Hepatic stellate cell (primary cell): ENCODE measurements at regions not wholly inside any gene's neighbourhood (a gene's known extent, or its start where the extent isn't known, plus 50 kb on each side); places are given as distances from the start of the nearest gene placed in this dataset.

Source experiments
- DNase-seq: peaks from one replicate; pipeline ENCODE4 v3.0.0; 2011; ENCODE audit warnings: low spot score

DNA sequence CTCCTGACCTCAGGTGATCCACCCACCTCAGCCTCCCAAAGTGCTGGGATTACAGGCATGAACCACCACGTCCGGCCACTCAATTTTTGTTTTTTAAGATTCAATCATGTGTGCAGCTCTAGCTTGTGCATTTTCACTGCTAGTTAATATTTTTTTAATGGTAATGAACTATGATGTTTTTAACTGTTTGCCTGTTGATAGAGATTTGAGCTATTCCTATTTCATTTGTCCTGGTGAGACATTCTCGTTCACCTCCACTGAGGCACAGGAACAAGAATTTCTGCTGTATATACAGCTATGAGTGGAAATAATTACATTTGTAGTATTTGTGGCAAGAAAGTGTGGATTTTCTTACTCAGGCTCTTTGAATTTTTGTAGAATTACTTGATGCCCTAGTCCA lies 137.7 kb upstream of the MYOCD start:
- DNase-seq: no peak

- no peak for DNase-seq
These were observed 135.5 kb upstream of the MYOCD start for GRCh38 chr17:12530161-12530560.

DNA sequence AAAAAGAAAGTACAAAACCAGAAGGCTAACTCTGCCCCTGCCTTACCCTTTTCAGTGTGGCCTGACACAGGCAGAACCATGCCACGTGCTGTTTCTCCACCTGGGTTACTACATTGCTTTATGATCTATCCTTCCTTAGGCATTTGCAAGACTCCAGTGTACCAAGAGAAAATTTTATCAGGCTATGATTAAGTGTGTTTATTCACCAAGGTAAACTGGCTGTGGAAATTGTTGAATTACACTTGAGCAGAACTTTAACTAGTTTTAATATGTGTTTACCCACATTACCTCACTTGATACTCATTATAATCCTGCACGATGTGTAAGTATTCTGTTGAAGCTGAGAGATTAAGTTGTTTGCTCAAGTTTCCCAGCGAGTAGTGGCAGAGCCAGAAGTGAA lies 129.7 kb upstream of the MYOCD start:
- no peak for DNase-seq

DNA sequence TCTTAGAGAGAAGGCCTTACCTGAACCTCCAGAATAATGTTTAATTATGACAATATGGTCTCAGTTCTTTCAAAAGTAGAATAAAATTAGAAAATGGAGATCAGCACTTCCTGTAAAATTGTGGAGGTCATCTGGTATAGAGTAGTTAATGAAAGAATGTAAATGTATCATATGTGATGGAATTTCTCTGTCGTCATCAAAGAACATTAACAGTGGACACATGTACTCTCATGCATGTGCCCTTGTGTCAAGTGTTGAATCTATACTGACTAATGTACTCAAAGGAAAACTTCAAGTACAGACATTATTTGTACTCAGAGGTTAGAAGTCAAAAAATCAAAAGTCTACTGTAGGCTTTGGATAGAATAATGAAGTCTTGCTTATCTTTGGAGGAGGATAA lies 129.2 kb upstream of the MYOCD start:
- no peak for DNase-seq

GRCh38 chr17:12537436-12537835 lies 128.3 kb upstream of the MYOCD start:
- no peak for DNase-seq

GRCh38 chr17:12538003-12538402 lies 127.7 kb upstream of the MYOCD start:
- no peak for DNase-seq

DNA sequence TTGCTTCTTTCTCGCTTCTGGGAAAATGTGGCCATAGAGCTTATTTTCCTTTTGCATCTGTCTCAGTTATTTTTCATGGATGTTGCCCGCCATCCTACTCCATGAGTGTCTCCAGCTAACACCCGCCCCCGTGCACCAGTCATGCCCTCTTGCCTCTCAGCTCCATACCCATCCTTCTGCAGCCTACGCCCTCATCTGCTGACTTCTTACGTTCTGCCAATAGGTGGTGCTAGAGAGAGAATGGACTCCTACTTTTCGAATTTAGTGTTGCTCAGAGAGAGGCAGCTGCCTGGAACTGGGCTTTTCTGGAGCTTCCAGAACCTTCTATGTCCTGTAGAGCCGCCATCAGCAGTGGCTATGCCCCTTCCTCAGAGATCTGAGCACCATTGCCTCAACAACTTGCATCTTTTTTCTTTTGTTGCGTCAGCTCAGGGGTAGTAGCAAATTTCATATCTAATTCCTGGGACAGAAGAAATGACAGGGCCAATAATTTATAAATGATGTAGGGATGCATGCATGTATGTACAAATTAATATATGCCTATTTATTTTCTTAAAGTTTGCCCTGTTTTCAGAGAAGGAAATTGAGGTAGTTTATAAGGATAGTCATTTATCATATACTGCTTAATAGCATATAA lies 119.7 kb upstream of the MYOCD start:
- peak; percentile 58 for DNase-seq

DNA sequence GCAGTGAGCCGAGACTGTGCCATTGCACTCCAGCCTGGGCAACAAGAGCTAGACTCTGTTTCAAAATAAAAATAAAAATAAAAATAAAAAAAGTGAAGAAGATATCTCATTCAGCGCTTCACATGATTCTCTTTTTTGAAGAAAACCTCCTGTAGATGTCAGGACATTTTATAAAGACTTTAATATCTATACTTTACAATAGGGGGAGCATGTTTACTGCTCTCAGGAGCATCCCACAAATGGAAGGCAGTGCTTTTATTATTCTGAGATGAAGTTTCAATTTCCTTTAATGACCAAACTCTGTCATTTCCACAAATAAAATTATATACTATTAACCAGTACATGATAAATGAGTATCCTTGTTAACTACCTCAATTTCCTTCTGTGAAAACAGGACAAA lies 118.7 kb upstream of the MYOCD start:
- peak; percentile 14 for DNase-seq

- DNase-seq: no peak
These were observed 117.9 kb upstream of the MYOCD start for GRCh38 chr17:12547831-12548230.

DNA sequence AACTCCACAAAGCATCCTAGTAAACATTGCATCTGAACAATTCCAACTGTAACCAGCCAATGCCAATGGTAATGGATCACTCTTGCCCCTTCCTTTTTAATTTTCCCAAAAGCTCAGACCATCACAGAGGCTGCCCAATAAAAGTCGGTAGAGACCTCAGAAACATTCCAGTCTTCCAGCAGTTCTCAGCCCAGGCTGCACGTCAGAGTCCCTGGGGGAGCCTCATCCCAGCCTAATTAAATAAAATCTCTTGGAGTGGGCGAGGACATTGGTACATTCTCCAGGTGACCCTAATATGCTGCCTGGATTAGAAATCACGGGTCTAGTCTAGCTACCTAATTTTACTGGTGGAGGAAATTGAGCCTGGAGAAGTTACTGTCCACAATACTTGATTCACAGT lies 117.1 kb upstream of the MYOCD start:
- DNase-seq: no peak

DNA sequence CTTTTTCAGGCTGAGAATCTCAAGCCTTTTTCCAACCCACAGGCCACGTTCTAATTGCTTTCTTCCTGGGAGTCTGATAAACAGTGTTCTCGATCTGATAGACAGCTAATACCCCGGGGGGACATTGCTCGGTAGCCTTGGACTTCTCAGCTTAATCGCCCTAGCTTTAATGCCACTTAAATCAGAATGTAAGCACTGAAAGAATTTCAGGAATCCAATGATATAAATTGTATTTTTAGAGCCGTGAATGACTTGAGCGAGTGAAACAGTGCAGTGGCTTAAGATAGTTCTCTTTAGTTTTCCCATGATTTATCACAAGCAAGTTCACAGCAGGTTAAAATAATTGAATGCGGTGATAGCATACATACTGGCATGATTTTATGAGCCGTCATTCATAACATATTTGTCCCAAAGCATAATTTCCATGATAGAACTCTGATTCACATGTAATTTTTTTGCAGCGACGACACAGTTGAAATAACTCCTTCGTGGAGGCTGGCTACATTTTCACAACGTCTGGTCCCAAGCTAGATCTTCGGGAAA lies 116.1 kb upstream of the MYOCD start:
- peak; percentile 57 for DNase-seq

- no peak for DNase-seq
These were observed 112.1 kb upstream of the MYOCD start for GRCh38 chr17:12553625-12554024.

- DNase-seq: no peak
These were observed 111.4 kb upstream of the MYOCD start for GRCh38 chr17:12554251-12554650.

- DNase-seq: no peak
These were observed 99.4 kb upstream of the MYOCD start for GRCh38 chr17:12566291-12566690.

DNA sequence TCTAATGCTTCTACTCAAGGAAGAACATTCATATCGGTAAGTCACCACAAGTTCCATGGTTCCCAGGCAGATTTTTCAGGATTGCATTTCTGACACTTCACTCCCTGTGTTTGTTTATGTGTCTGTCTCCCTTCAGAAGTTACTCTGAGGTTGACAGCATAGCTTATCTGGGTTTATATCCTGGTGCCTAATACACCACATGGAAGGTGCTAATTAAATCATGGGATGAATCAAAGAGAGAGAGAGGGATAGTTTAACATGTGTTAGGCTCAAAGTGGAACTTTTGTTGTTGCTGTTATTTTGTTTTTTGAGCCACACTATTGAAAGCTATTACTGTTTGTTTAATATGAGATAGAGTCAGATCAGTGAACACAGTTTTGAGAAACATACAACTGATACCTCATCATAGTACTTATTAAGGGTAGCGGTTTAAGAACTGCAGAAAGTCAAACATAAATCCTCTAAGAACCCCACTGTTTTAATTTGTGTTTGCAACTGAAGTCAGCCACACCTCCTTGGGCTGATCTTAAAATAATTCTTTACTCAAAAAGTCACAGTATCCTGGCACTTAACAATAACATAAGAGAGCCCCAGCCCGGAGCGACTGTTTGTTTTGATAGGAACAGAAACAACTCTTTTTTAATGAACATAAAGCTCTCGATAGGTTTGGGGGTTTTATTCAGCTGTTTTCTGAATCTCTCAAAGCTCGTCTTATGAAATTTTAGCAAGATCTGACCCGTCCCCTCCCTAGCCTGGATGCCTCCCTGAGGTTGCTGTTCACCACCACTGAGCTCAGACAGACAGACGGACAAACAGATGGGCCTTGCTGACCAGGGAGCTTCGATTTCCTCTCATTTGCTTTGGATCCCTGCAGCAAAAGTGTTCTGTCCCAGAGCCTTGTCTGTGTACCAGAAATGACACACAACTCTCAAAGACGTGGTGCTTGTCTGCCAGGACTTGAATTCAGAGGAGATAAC lies 98.3 kb upstream of the MYOCD start:
- DNase-seq: no peak

GRCh38 chr17:12568358-12569251 lies 97.1 kb upstream of the MYOCD start:
- DNase-seq: no peak

DNA sequence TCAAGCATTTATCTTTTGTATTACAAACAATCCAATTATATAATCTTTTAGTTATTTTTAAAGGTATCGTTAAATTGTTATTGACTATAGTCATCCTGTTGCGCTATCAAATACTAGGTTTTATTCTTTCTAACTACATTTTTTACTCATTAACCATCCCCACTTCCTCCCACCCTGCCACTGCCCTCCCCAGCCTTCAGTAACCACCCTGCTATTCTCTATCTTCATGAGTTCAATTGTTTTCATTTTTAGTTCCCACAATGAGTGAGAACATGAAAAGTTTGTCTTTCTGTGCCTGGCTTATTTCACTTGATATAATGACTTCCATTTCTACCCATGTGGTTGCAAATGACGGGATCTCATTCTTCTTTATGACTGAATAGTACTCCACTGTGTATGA lies 94.1 kb upstream of the MYOCD start:
- DNase-seq: no peak

DNA sequence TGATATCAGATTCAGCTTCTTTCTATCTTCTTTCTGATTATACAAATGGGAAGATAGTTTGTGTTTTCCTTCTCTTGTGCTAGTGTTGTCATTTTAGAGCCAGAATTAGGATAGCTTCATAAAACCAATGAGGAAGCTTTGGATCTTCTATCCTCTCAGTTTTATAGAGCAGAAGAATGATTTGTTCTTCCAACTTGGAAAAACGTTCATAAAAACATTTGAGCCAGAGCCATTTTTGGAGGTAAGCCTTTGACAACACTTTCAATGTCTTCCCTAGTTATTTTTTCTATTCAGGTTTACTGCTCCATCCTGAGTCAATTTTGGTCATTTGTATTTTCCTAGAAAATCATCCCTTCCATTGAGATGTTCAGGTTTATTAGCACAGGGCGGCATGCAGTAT lies 91.2 kb upstream of the MYOCD start:
- no peak for DNase-seq

- DNase-seq: no peak
These were observed 90.0 kb upstream of the MYOCD start for GRCh38 chr17:12575641-12576040.

- peak; percentile 64 for DNase-seq
These were observed 86.4 kb upstream of the MYOCD start for GRCh38 chr17:12579288-12579687.

DNA sequence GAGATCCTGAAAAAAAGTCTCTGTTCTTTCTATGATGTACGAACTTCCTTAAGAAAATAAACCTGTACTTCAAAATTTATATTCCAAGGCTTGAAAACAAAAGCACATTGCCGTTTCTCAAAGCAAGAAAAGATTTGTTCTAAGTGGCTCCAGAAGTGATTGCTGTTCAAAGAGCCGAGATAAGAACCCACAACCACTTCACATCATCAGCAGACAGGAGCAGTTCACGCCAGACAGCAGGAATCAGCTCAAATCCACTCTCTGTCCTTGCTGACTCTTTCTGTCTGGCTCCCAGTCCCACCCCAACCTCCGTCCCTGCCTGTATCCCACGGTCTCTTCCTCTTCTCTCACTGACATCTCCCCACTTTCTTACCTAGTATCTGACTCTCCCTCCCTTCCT lies 85.0 kb upstream of the MYOCD start:
- no peak for DNase-seq

DNA sequence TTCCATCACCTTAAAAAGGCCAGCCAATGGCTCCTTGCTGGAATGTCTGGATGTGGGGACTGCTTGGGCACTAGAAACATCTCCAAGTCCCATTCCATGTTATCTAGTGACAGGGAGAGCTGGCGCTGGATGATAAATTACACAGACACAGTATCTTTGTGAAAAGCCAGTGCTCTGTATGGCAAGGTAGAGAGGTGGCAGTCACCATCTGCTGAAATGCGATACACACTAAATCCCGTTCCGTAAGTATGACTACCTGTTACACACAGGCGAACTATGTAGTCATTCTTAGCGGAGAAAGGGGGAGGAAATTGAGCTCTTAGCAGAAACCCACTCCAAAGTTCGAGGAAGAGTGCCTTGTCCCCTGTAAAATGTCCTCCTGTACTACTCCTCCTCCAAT lies 81.0 kb upstream of the MYOCD start:
- no peak for DNase-seq
